Chondrocyte (in vitro differentiated cells): ENCODE measurements at regions not wholly inside any gene's neighbourhood (a gene's known extent, or its start where the extent isn't known, plus 50 kb on each side); places are given as distances from the start of the nearest gene placed in this dataset.

ENCODE experiments used
- DNase-seq: peaks from one replicate; pipeline ENCODE4 v3.0.0; 2021; ENCODE audit warnings: mixed read lengths, low spot score
- H3K27ac Mint-ChIP-seq: one replicate; pipeline ENCODE4 v1.8.0; 2021; ENCODE audit warnings: mild to moderate bottlenecking, moderate library complexity, mixed read lengths; ENCODE audit not compliant: unreplicated experiment
- H3K27me3 Mint-ChIP-seq: 2 replicates; pipeline ENCODE4 v1.8.0; 2021; ENCODE audit warnings: low read depth, mixed read lengths
- H3K36me3 Mint-ChIP-seq: 2 replicates; pipeline ENCODE4 v1.8.0; 2021; ENCODE audit warnings: low read depth, mixed read lengths
- H3K4me1 Mint-ChIP-seq: 2 replicates; pipeline ENCODE4 v1.8.0; 2021; ENCODE audit warnings: low read depth, mild to moderate bottlenecking, mixed read lengths
- H3K4me3 Mint-ChIP-seq: one replicate; pipeline ENCODE4 v1.8.0; 2021; ENCODE audit warnings: mild to moderate bottlenecking, moderate library complexity, mixed read lengths; ENCODE audit not compliant: unreplicated experiment
- H3K9me3 Mint-ChIP-seq: 2 replicates; pipeline ENCODE4 v1.8.0; 2021; ENCODE audit warnings: low read depth, mixed read lengths
- TF ChIP-seq, protein P1 (sequence below): fragments of 200-600 bp; sonication (generic); IDR thresholded peaks from 2 replicates; pipeline ENCODE4 v1.5.0; 2021; ENCODE audit warnings: antibody characterized with exemption, mild to moderate bottlenecking, moderate library complexity

DNA sequence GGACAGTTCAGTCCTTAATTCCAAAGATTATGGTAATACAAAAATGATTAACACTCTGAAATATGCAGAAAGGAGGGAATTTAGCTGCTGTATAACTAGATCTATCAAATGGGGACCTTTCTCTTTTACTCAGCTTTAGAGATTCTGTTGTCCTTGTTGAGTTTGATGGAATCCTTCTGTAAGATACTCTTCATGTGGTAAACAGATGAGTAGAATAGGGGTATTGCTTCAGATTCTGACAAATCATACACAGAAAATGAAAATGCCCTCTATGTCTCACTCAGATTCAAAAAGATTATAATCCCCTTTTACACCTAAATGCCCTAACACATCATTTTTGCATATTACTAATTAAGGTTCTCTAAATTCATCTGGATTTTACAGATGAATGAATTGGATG, 50.7 kb downstream of the ARHGAP35 start:
- H3K4me1 Mint-ChIP-seq = peaks cover 40% of the 10 kb centered on the region
- no peak for DNase-seq
- TF ChIP-seq, protein P1, sequence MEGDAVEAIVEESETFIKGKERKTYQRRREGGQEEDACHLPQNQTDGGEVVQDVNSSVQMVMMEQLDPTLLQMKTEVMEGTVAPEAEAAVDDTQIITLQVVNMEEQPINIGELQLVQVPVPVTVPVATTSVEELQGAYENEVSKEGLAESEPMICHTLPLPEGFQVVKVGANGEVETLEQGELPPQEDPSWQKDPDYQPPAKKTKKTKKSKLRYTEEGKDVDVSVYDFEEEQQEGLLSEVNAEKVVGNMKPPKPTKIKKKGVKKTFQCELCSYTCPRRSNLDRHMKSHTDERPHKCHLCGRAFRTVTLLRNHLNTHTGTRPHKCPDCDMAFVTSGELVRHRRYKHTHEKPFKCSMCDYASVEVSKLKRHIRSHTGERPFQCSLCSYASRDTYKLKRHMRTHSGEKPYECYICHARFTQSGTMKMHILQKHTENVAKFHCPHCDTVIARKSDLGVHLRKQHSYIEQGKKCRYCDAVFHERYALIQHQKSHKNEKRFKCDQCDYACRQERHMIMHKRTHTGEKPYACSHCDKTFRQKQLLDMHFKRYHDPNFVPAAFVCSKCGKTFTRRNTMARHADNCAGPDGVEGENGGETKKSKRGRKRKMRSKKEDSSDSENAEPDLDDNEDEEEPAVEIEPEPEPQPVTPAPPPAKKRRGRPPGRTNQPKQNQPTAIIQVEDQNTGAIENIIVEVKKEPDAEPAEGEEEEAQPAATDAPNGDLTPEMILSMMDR = no peak
- no peaks in the 10 kb centered on the region for H3K9me3 Mint-ChIP-seq
- H3K4me3 Mint-ChIP-seq = no peak overlapping the region
- no peaks in the 10 kb centered on the region for H3K36me3 Mint-ChIP-seq
- H3K27me3 Mint-ChIP-seq = no peaks in the 10 kb centered on the region
- H3K27ac Mint-ChIP-seq = no peak overlapping the region

DNA sequence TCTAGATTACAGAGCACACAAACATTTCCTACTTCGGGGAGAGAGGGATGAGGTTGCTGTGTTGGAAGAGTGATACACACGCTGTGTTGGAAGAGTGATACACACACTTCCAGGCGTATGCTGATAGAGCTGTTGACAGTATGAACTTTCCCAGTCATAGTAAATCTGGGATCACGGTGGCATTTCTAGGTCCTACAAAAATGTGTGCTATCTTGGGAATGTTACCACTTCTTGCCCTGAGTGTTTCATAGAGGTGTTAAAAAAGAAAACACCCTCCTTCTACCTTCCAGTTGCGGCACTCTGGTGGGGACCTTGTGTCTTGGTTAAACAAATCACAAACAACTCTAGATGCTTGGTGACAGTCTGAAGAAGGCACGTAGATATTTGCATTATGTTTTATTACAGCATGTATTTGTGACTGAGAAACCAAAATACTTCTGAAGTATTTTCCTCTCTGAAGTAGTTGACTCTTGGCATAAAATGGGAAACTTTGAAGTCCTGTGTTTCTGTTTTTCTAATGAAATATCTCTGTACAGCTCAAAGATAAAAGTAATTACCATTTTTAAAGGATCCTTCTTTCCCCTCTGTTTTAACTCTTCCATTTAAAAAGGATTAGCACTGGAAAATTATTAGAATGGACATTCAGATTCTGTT, 52.5 kb downstream of the ARHGAP35 start:
- no peak overlapping the region for H3K4me3 Mint-ChIP-seq
- peak overlapping the region; percentile 88 for H3K27ac Mint-ChIP-seq
- no peaks in the 10 kb centered on the region for H3K9me3 Mint-ChIP-seq
- peaks cover 47% of the 10 kb centered on the region for H3K4me1 Mint-ChIP-seq
- TF ChIP-seq, protein P1 = no peak
- no peaks in the 10 kb centered on the region for H3K36me3 Mint-ChIP-seq
- H3K27me3 Mint-ChIP-seq = no peaks in the 10 kb centered on the region
- no peak for DNase-seq

DNA sequence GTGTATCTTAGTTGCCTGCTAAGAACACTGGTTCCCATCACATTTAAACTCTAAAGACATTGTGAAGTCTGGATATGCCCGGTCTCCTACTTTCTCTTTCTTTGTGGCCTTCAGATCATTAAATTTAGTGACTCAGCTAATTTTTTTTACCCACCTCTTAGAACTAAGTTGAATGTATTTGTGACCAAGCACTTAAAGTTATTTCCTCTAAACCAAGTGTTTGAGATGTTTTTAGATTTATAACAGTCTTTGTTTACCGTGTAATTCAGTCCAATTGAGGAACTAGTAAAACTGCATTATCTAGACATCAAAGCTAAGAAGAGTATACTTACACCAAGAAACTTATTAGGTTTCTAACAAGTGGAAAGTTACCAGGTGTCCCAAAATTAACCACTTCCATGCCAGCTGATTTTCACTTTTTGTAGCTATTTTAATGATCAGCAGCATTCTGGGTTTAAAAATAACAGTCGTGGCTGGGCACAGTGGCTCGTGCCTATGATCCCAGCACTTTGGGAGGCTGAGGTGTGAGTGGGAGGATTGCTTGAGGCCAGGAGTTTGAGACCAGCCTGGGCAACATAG, 53.1 kb downstream of the ARHGAP35 start:
- no peak for DNase-seq
- peaks cover 47% of the 10 kb centered on the region for H3K4me1 Mint-ChIP-seq
- H3K36me3 Mint-ChIP-seq = peaks cover 4% of the 10 kb centered on the region
- H3K9me3 Mint-ChIP-seq = no peaks in the 10 kb centered on the region
- peak overlapping the region; percentile 88 for H3K27ac Mint-ChIP-seq
- no peaks in the 10 kb centered on the region for H3K27me3 Mint-ChIP-seq
- no peak overlapping the region for H3K4me3 Mint-ChIP-seq
- TF ChIP-seq, protein P1 = no peak

DNA sequence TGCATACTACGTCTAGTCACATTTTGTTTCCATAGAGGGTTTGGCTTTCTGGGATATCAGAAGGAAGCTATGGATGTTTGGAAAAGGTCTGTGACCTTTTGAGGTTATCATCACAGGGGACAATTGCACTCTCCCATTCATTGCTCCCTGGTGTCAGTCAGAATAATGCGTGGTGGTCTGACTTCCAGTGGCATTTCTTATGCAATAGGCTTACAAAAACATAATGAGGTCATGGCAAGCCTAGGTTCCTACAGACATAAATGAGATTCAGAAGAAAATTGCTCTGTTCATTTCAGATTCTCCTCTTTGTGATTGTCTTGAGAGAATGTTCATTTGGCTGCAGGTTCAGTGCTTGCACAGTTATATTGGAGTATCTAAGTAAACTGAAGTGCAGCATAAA, 54.6 kb downstream of the ARHGAP35 start:
- TF ChIP-seq, protein P1 = no peak
- Mint-ChIP-seq H3K36me3 (peaks cover 16% of the 10 kb centered on the region), H3K9me3 (no peaks in the 10 kb centered on the region), H3K27me3 (no peaks in the 10 kb centered on the region), H3K27ac (no peak overlapping the region), H3K4me1 (peaks cover 40% of the 10 kb centered on the region), H3K4me3 (no peak overlapping the region)
- no peak for DNase-seq

DNA sequence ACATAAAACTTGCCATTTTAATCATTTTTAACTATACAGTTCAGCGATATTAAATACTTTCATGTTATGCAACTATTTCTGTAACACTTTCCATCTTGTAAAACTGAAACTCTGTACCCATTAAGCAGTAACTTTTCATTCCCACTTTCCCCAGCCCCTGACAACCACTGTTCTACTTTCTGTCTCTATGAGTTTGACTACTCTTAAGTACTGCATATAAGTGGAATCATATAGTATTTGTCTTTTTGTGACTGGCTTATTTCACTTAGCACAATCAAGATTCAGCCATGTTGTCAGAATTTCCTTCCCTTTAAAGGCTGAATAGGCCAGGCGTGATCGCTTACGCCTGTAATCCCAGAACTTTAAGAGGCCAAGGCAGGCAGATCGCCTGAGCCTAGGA, 56.2 kb downstream of the ARHGAP35 start:
- Mint-ChIP-seq H3K4me3 (no peak overlapping the region), H3K4me1 (peaks cover 38% of the 10 kb centered on the region), H3K27ac (no peak overlapping the region), H3K27me3 (no peaks in the 10 kb centered on the region), H3K36me3 (peaks cover 22% of the 10 kb centered on the region), H3K9me3 (no peaks in the 10 kb centered on the region)
- no peak for DNase-seq
- TF ChIP-seq, protein P1 = no peak
